Testis (tissue), 2 donors: ENCODE measurements at regions not wholly inside any gene's neighbourhood (a gene's known extent, or its start where the extent isn't known, plus 50 kb on each side); places are given as distances from the start of the nearest gene placed in this dataset.

Source experiments
- DNase-seq: peaks from one replicate; pipeline ENCODE4 v3.0.0-alpha.2; 2019
- H3K27ac ChIP-seq, 2 donors: fragments of 200-600 bp; sonication (generic); one replicate each; pipeline ENCODE4 v1.5.1; 2019
- H3K27me3 ChIP-seq: fragments of 200-600 bp; sonication (generic); one replicate; pipeline ENCODE4 v1.5.1; 2019
- H3K36me3 ChIP-seq: fragments of 200-600 bp; sonication (generic); one replicate; pipeline ENCODE4 v1.5.1; 2017; ENCODE audit warnings: low read depth; ENCODE audit errors: missing control alignments
- H3K4me1 ChIP-seq: fragments of 200-600 bp; sonication (generic); one replicate; pipeline ENCODE4 v1.5.1; 2019
- H3K4me3 ChIP-seq, 2 donors: fragments of 200-600 bp; sonication (generic); one replicate each; pipeline ENCODE4 v1.5.1; 2017 to 2019
- H3K9me3 ChIP-seq: fragments of 200-600 bp; sonication (generic); one replicate; pipeline ENCODE4 v1.5.1; 2017
- POLR2A ChIP-seq: fragments of 450-650 bp; IDR thresholded peaks from one replicate; pipeline ENCODE4 v1.6.1; 2017; ENCODE audit warnings: antibody characterized with exemption, mild to moderate bottlenecking, moderate library complexity
- WGBS, 2 donors: methylation state at CpG; one replicate each; pipeline ENCODE4 v1.1.5; 2018; 5-methylcytosine and 5-hydroxymethylcytosine counted together
- intact Hi-C: fragments of 100-400 bp; cut with DNase I; formaldehyde crosslinking; loops from one replicate; pipeline ENCODE4 v1.15.1; 2023; ENCODE audit warnings: low total_unique reads
- TF ChIP-seq, protein P1 (sequence below), 3 experiments: fragments of 450-650 bp in 2 of 3; fragments of 200-600 bp in 1 of 3; sonication (generic) in 1 of 3; IDR thresholded peaks; one replicate each; pipeline ENCODE4 v1.5.1; 2016 to 2019; ENCODE audit warnings: antibody characterized with exemption in 3 of 3, mild to moderate bottlenecking in 2 of 3, moderate library complexity in 1 of 3

GRCh38 chr2:70011786-70012185 lies 50.4 kb upstream of the ASPRV1 start:
- H3K9me3 ChIP-seq, result no peaks in the 10 kb centered on the region
- H3K4me1 ChIP-seq, result no peaks in the 10 kb centered on the region
- H3K36me3 ChIP-seq, result no peaks in the 10 kb centered on the region
- TF ChIP-seq, protein P1, sequence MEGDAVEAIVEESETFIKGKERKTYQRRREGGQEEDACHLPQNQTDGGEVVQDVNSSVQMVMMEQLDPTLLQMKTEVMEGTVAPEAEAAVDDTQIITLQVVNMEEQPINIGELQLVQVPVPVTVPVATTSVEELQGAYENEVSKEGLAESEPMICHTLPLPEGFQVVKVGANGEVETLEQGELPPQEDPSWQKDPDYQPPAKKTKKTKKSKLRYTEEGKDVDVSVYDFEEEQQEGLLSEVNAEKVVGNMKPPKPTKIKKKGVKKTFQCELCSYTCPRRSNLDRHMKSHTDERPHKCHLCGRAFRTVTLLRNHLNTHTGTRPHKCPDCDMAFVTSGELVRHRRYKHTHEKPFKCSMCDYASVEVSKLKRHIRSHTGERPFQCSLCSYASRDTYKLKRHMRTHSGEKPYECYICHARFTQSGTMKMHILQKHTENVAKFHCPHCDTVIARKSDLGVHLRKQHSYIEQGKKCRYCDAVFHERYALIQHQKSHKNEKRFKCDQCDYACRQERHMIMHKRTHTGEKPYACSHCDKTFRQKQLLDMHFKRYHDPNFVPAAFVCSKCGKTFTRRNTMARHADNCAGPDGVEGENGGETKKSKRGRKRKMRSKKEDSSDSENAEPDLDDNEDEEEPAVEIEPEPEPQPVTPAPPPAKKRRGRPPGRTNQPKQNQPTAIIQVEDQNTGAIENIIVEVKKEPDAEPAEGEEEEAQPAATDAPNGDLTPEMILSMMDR (IDR thresholded peaks at IDR 0.05), result no peak
- no peak for TF ChIP-seq POLR2A
- H3K27ac ChIP-seq, result no peak overlapping the region
- no peaks in the 10 kb centered on the region for H3K27me3 ChIP-seq
- intact Hi-C loops, result no loop called here
- DNase-seq, result no peak
- H3K4me3 ChIP-seq, result no peak overlapping the region
- 92 to 95% methylated on average over 7 of the region's 7 CpGs for WGBS, 2 donors

GRCh38 chr2:70011335-70011734 lies 49.9 kb upstream of the ASPRV1 start:
- Histone ChIP-seq H3K4me1 (no peaks in the 10 kb centered on the region), H3K4me3 (no peak overlapping the region), H3K36me3 (no peaks in the 10 kb centered on the region), H3K27me3 (no peaks in the 10 kb centered on the region), H3K27ac (no peak overlapping the region), H3K9me3 (no peaks in the 10 kb centered on the region)
- intact Hi-C loops, result no loop called here
- WGBS, 2 donors, result 86 to 90% methylated on average over 4 of the region's 4 CpGs
- TF ChIP-seq, protein P1 (IDR thresholded peaks at IDR 0.05), result no peak
- TF ChIP-seq POLR2A, result no peak
- DNase-seq, result no peak
